H9 (cell line): ENCODE measurements at regions not wholly inside any gene's neighbourhood (a gene's known extent, or its start where the extent isn't known, plus 50 kb on each side); places are given as distances from the start of the nearest gene placed in this dataset.

ENCODE experiments used
- DNase-seq: peaks from one replicate; pipeline ENCODE4 v3.0.0-alpha.2; 2017
- H2AFZ ChIP-seq: one replicate; pipeline ENCODE4 v1.6.1; 2013; ENCODE audit warnings: mild to moderate bottlenecking, low read length, control low read depth, moderate library complexity
- H2AK5ac ChIP-seq: 2 replicates; pipeline ENCODE4 v1.6.1; 2013; ENCODE audit warnings: low read length, control low read depth, mixed read lengths; ENCODE audit not compliant: insufficient read length
- H2BK120ac ChIP-seq: one replicate; pipeline ENCODE4 v1.6.1; 2013; ENCODE audit warnings: low read depth, mild to moderate bottlenecking, low read length, control low read depth, inconsistent platforms; ENCODE audit not compliant: poor library complexity, severe bottlenecking
- H2BK12ac ChIP-seq: 2 replicates; pipeline ENCODE4 v1.6.1; 2013; ENCODE audit warnings: low read length, control low read depth, mixed read lengths, low read depth; ENCODE audit not compliant: insufficient read length
- H2BK15ac ChIP-seq: 2 replicates; pipeline ENCODE4 v1.6.1; 2013; ENCODE audit warnings: low read depth, low read length, control low read depth
- H2BK20ac ChIP-seq: one replicate; pipeline ENCODE4 v1.6.1; 2013; ENCODE audit warnings: low read depth, mild to moderate bottlenecking, low read length, control low read depth, inconsistent platforms; ENCODE audit not compliant: poor library complexity, severe bottlenecking
- H2BK5ac ChIP-seq: 2 replicates; pipeline ENCODE4 v1.6.1; 2013; ENCODE audit warnings: low read length, control low read depth, mixed read lengths; ENCODE audit not compliant: insufficient read length
- H3K14ac ChIP-seq: 2 replicates; pipeline ENCODE4 v1.6.1; 2013; ENCODE audit warnings: low read length, control low read depth; ENCODE audit not compliant: insufficient read depth
- H3K18ac ChIP-seq: 2 replicates; pipeline ENCODE4 v1.6.1; 2013; ENCODE audit warnings: low read depth, mild to moderate bottlenecking, mixed read lengths, low read length, control low read depth; ENCODE audit not compliant: insufficient read length
- H3K23ac ChIP-seq: 2 replicates; pipeline ENCODE4 v1.6.1; 2013; ENCODE audit warnings: low read length, control low read depth, mixed read lengths, low read depth; ENCODE audit not compliant: insufficient read length
- H3K23me2 ChIP-seq: 2 replicates; pipeline ENCODE4 v1.6.1; 2013; ENCODE audit warnings: low read depth, mild to moderate bottlenecking, mixed read lengths, low read length, control low read depth; ENCODE audit not compliant: insufficient read length, poor library complexity, severe bottlenecking
- H3K27ac ChIP-seq: 2 replicates; pipeline ENCODE4 v1.5.1; 2013; ENCODE audit warnings: low read length, control low read depth, mixed read lengths, low read depth; ENCODE audit not compliant: insufficient read length
- H3K27me3 ChIP-seq: 2 replicates; pipeline ENCODE4 v1.6.1; 2013; ENCODE audit warnings: low read length, control low read depth, inconsistent platforms; ENCODE audit not compliant: insufficient read depth
- H3K4ac ChIP-seq: 2 replicates; pipeline ENCODE4 v1.6.1; 2013; ENCODE audit warnings: low read depth, mild to moderate bottlenecking, control low read depth, inconsistent platforms, low read length, moderate library complexity
- H3K4me1 ChIP-seq: 2 replicates; pipeline ENCODE4 v1.6.1; 2013; ENCODE audit warnings: low read length, control low read depth, inconsistent platforms; ENCODE audit not compliant: insufficient read depth
- H3K4me2 ChIP-seq: 2 replicates; pipeline ENCODE4 v1.6.1; 2013; ENCODE audit warnings: low read length, control low read depth, mixed read lengths; ENCODE audit not compliant: insufficient read length, insufficient read depth
- H3K56ac ChIP-seq: 2 replicates; pipeline ENCODE4 v1.6.1; 2013; ENCODE audit warnings: low read depth, mild to moderate bottlenecking, mixed read lengths, low read length, control low read depth; ENCODE audit not compliant: insufficient read length
- H3K79me1 ChIP-seq: 2 replicates; pipeline ENCODE4 v1.6.1; 2013; ENCODE audit warnings: low read depth, mild to moderate bottlenecking, moderate library complexity, low read length, control low read depth, inconsistent platforms; ENCODE audit not compliant: insufficient read depth, poor library complexity, severe bottlenecking
- H3K79me2 ChIP-seq: 2 replicates; pipeline ENCODE4 v1.6.1; 2013; ENCODE audit warnings: low read length, control low read depth, inconsistent platforms; ENCODE audit not compliant: insufficient read depth
- H3K9ac ChIP-seq: 2 replicates; pipeline ENCODE4 v1.6.1; 2013; ENCODE audit warnings: low read length, control low read depth, mixed read lengths; ENCODE audit not compliant: insufficient read length; ENCODE audit errors: extremely low read depth
- H3K9me3 ChIP-seq: one replicate; pipeline ENCODE4 v1.6.1; 2013; ENCODE audit warnings: low read depth, low read length, inconsistent platforms; ENCODE audit not compliant: control insufficient read depth
- H3T11ph ChIP-seq: one replicate; pipeline ENCODE4 v1.6.1; 2013; ENCODE audit warnings: mild to moderate bottlenecking, low read length, control low read depth, inconsistent platforms
- H4K20me1 ChIP-seq: one replicate; pipeline ENCODE4 v1.6.1; 2013; ENCODE audit not compliant: control insufficient read depth, insufficient read length, insufficient read depth
- H4K5ac ChIP-seq: 2 replicates; pipeline ENCODE4 v1.6.1; 2013; ENCODE audit warnings: low read depth, mild to moderate bottlenecking, mixed read lengths, low read length, control low read depth; ENCODE audit not compliant: insufficient read length
- H4K8ac ChIP-seq: replicated peaks from 2 replicates; pipeline ENCODE4 v1.6.1; 2013; ENCODE audit warnings: low read length, control low read depth, mixed read lengths, low read depth; ENCODE audit not compliant: insufficient read length
- H4K91ac ChIP-seq: 2 replicates; pipeline ENCODE4 v1.6.1; 2013; ENCODE audit warnings: low read depth, mild to moderate bottlenecking, moderate library complexity, mixed read lengths, low read length, control low read depth; ENCODE audit not compliant: insufficient read length
- H3K27ac Mint-ChIP-seq, 3 experiments: 2 replicates in 2 of 3; 3 replicates in 1 of 3; pipeline ENCODE4 v1.8.0; 2020 to 2021; ENCODE audit warnings: mixed read lengths in 3 of 3, mild to moderate bottlenecking in 1 of 3, moderate library complexity in 1 of 3
- H3K27me3 Mint-ChIP-seq: 2 replicates; pipeline ENCODE4 v1.8.0; 2021; ENCODE audit warnings: low read depth, mild to moderate bottlenecking, moderate library complexity, mixed read lengths
- H3K36me3 Mint-ChIP-seq, 3 experiments: 2 replicates in 2 of 3; 3 replicates in 1 of 3; pipeline ENCODE4 v1.8.0; 2020 to 2021; ENCODE audit warnings: low read depth in 3 of 3, mixed read lengths in 3 of 3; ENCODE audit not compliant: insufficient read depth in 1 of 3
- H3K4me1 Mint-ChIP-seq, 2 experiments: 2 replicates each; pipeline ENCODE4 v1.8.0; 2020; ENCODE audit warnings: mixed read lengths in 2 of 2
- H3K4me3 Mint-ChIP-seq, 2 experiments: 2 replicates in 1 of 2; 3 replicates in 1 of 2; pipeline ENCODE4 v1.8.0; 2020 to 2021; ENCODE audit warnings: mild to moderate bottlenecking in 2 of 2, mixed read lengths in 2 of 2, moderate library complexity in 1 of 2
- H3K9me3 Mint-ChIP-seq, 2 experiments: 2 replicates in 1 of 2; 3 replicates in 1 of 2; pipeline ENCODE4 v1.8.0; 2020; ENCODE audit warnings: mild to moderate bottlenecking in 2 of 2, mixed read lengths in 2 of 2, moderate library complexity in 1 of 2
- CTCF ChIP-seq: fragments of 200-600 bp; sonication (generic); conservative IDR thresholded peaks from 3 replicates; pipeline ENCODE4 v1.8.0; 2021; ENCODE audit warnings: antibody characterized with exemption, mild to moderate bottlenecking
- WGBS: extraction: QIAGEN DNeasy Blood & Tissue Kit; methylation state at CpG from one replicate; pipeline ENCODE4 v1.1.7; 2013; ENCODE audit warnings: missing lambda C conversion rate, low lambda C conversion rate, mixed read lengths; ENCODE audit not compliant: insufficient read length; ENCODE audit errors: extremely low coverage; 5-methylcytosine and 5-hydroxymethylcytosine counted together

GRCh38 chr6:150702675-150703074 lies 103.0 kb downstream of the PLEKHG1 start:
- H3T11ph ChIP-seq, result no peak overlapping the region
- no peaks in the 10 kb centered on the region for H3K27me3 ChIP-seq
- H4K91ac ChIP-seq, result no peak overlapping the region
- H2BK5ac ChIP-seq, result no peak overlapping the region
- Mint-ChIP-seq H3K27ac (no peak overlapping the region), H3K27me3 (no peaks in the 10 kb centered on the region; the same call in 1 of the 2 replicates), H3K9me3 (no peaks in the 10 kb centered on the region), H3K4me1 (peaks cover 9 to 18% of the 10 kb centered on the region in 2 experiments), H3K4me3 (no peak overlapping the region), H3K36me3 (no peaks in the 10 kb centered on the region)
- H2BK12ac ChIP-seq, result no peak overlapping the region
- H3K9me3 ChIP-seq, result no peaks in the 10 kb centered on the region
- H3K56ac ChIP-seq, result no peak overlapping the region
- no peak overlapping the region for H3K18ac ChIP-seq
- H2BK20ac ChIP-seq, result no peak overlapping the region
- H3K79me2 ChIP-seq, result no peaks in the 10 kb centered on the region
- no peak overlapping the region for H4K8ac ChIP-seq
- H3K79me1 ChIP-seq, result no peaks in the 10 kb centered on the region
- H3K14ac ChIP-seq, result no peak overlapping the region
- H2BK120ac ChIP-seq, result no peak overlapping the region
- H2BK15ac ChIP-seq, result no peak overlapping the region
- H3K27ac ChIP-seq, result no peak overlapping the region
- no peak overlapping the region for H3K4me2 ChIP-seq
- WGBS, result no CpG with 5 or more reads among the region's 6 CpGs
- DNase-seq, result no peak
- no peak overlapping the region for H3K23ac ChIP-seq
- no peak overlapping the region for H3K9ac ChIP-seq
- no peaks in the 10 kb centered on the region for H4K20me1 ChIP-seq
- no peak for TF ChIP-seq CTCF
- no peaks in the 10 kb centered on the region for H3K4me1 ChIP-seq
- H2AFZ ChIP-seq, result no peak overlapping the region
- H2AK5ac ChIP-seq, result no peak overlapping the region
- no peaks in the 10 kb centered on the region for H3K23me2 ChIP-seq
- H3K4ac ChIP-seq, result no peak overlapping the region
- H4K5ac ChIP-seq, result no peak overlapping the region
